Keratinocyte (primary cell): ENCODE measurements at regions not wholly inside any gene's neighbourhood (a gene's known extent, or its start where the extent isn't known, plus 50 kb on each side); places are given as distances from the start of the nearest gene placed in this dataset.
A peak's percentile ranks its signal among the peaks of the same experiment; 100 is the strongest.
"Not testable (repeated sequence)": the region's sequence is repeated elsewhere in the genome, so short reads cannot be mapped to it uniquely, and the experiment has no call there.

Experiments used
- DNase-seq: peaks from one replicate; pipeline ENCODE4 v3.0.0-alpha.2; 2011; ENCODE audit warnings: low read depth, missing footprints, low spot score
- FAIRE-seq: peaks from 2 replicates; lab custom pipeline; 2011; peaks lifted over from hg19 to GRCh38; lab: Jason Lieb, UNC
- H2AFZ ChIP-seq: 2 replicates; pipeline ENCODE4 v1.6.0; 2012; ENCODE audit warnings: low read length, control low read depth, inconsistent platforms; ENCODE audit not compliant: control insufficient read depth
- H3K27ac ChIP-seq: 2 replicates; pipeline ENCODE4 v1.5.1; 2011; ENCODE audit warnings: low read length; ENCODE audit not compliant: control insufficient read depth, insufficient read depth
- H3K27me3 ChIP-seq: 3 replicates; pipeline ENCODE4 v1.6.0; 2011; ENCODE audit warnings: low read length; ENCODE audit not compliant: control insufficient read depth, insufficient read depth; ENCODE audit errors: extremely low read depth
- H3K36me3 ChIP-seq, 2 experiments: 2 replicates in 1 of 2; 3 replicates in 1 of 2; pipeline ENCODE4 v1.5.1; 2011; ENCODE audit warnings: low read length in 2 of 2, mild to moderate bottlenecking in 1 of 2; ENCODE audit not compliant: control insufficient read depth in 2 of 2, insufficient read depth in 2 of 2; ENCODE audit errors: extremely low read depth in 1 of 2
- H3K4me1 ChIP-seq: 3 replicates; pipeline ENCODE4 v1.5.1; 2011; ENCODE audit warnings: low read length; ENCODE audit not compliant: control insufficient read depth, insufficient read depth; ENCODE audit errors: extremely low read depth
- H3K4me2 ChIP-seq: 3 replicates; pipeline ENCODE4 v1.6.0; 2011; ENCODE audit warnings: low read depth, low read length; ENCODE audit not compliant: control insufficient read depth, insufficient read depth; ENCODE audit errors: extremely low read depth
- H3K4me3 ChIP-seq, 3 experiments: fragments of 200-600 bp in 1 of 3; sonication (generic) in 1 of 3; 2 replicates in 2 of 3; 3 replicates in 1 of 3; pipeline ENCODE4 v1.5.1; 2011 to 2016; ENCODE audit warnings: low read length in 3 of 3, mild to moderate bottlenecking in 3 of 3, control low read depth in 2 of 3, inconsistent platforms in 1 of 3, low read depth in 1 of 3, mixed read lengths in 1 of 3, mixed run types in 1 of 3, moderate library complexity in 1 of 3; ENCODE audit not compliant: control insufficient read depth in 2 of 3, insufficient read depth in 2 of 3; ENCODE audit errors: extremely low read depth in 1 of 3
- H3K79me2 ChIP-seq: 2 replicates; pipeline ENCODE4 v1.6.0; 2012; ENCODE audit warnings: low read length; ENCODE audit not compliant: control insufficient read depth, insufficient read depth
- H3K9ac ChIP-seq: 3 replicates; pipeline ENCODE4 v1.6.0; 2011; ENCODE audit warnings: low read length; ENCODE audit not compliant: control insufficient read depth, insufficient read depth; ENCODE audit errors: extremely low read depth
- H3K9me1 ChIP-seq: 3 replicates; pipeline ENCODE4 v1.6.0; 2011; ENCODE audit warnings: low read length; ENCODE audit not compliant: control insufficient read depth, insufficient read depth; ENCODE audit errors: extremely low read depth
- H3K9me3 ChIP-seq: 2 replicates; pipeline ENCODE4 v1.5.1; 2012; ENCODE audit warnings: low read depth, low read length; ENCODE audit not compliant: control insufficient read depth
- H4K20me1 ChIP-seq: 3 replicates; pipeline ENCODE4 v1.6.0; 2011; ENCODE audit warnings: low read length; ENCODE audit not compliant: control insufficient read depth, insufficient read depth; ENCODE audit errors: extremely low read depth
- dilution Hi-C: fragments of 300-500 bp; cut with MboI; formaldehyde crosslinking; loops from one replicate; pipeline ENCODE4 v1.7.0; 2020; ENCODE audit warnings: low sequenced_read_pairs; ENCODE audit not compliant: extremely low pct_ligation_motif_present

GRCh38 chr16:46382791-46383541, 238.2 kb downstream of the SHCBP1 start:
- dilution Hi-C loops: not testable (repeated sequence)

GRCh38 chr16:46382079-46382478, 239.1 kb downstream of the SHCBP1 start:
- not testable (repeated sequence) for H3K4me1 ChIP-seq, DNase-seq, FAIRE-seq

More at GRCh38 chr16:46382791-46383541, 238.2 kb downstream of the SHCBP1 start:
- H2AFZ ChIP-seq, H3K4me1 ChIP-seq, H3K9me1 ChIP-seq, H3K27me3 ChIP-seq, H3K79me2 ChIP-seq, H3K4me3 ChIP-seq, H3K9ac ChIP-seq, H4K20me1 ChIP-seq, FAIRE-seq, H3K9me3 ChIP-seq, H3K4me2 ChIP-seq, H3K36me3 ChIP-seq, H3K27ac ChIP-seq: not testable (repeated sequence)
- peak; percentile 67 for DNase-seq

GRCh38 chr16:46381344-46381743, 239.8 kb downstream of the SHCBP1 start:
- H3K9me3 ChIP-seq, H3K9ac ChIP-seq, H3K9me1 ChIP-seq, H2AFZ ChIP-seq, dilution Hi-C loops, FAIRE-seq, DNase-seq, H3K36me3 ChIP-seq, H4K20me1 ChIP-seq, H3K27ac ChIP-seq, H3K4me3 ChIP-seq, H3K4me1 ChIP-seq, H3K4me2 ChIP-seq, H3K27me3 ChIP-seq, H3K79me2 ChIP-seq: not testable (repeated sequence)

More at GRCh38 chr16:46382079-46382478, 239.1 kb downstream of the SHCBP1 start:
- H2AFZ ChIP-seq, H3K4me3 ChIP-seq, H3K36me3 ChIP-seq, H3K9me3 ChIP-seq, dilution Hi-C loops, H3K27me3 ChIP-seq, H3K4me2 ChIP-seq, H3K9me1 ChIP-seq, H3K27ac ChIP-seq, H3K79me2 ChIP-seq, H3K9ac ChIP-seq, H4K20me1 ChIP-seq: not testable (repeated sequence)
